Liver (tissue), 6 donors: ENCODE measurements at regions not wholly inside any gene's neighbourhood (a gene's known extent, or its start where the extent isn't known, plus 50 kb on each side); places are given as distances from the start of the nearest gene placed in this dataset.
"Not testable (repeated sequence)": the region's sequence is repeated elsewhere in the genome, so short reads cannot be mapped to it uniquely, and the experiment has no call there.

Experiments used
- DNase-seq: peaks from one replicate; pipeline ENCODE4 v3.0.0-alpha.2; 2017; ENCODE audit warnings: low spot score
- H3K27ac ChIP-seq, 2 donors: one replicate each; pipeline ENCODE4 v1.7.0; 2013; ENCODE audit warnings: inconsistent platforms in 2 of 2, low read length in 2 of 2, control low read depth in 1 of 2, low read depth in 1 of 2, mild to moderate bottlenecking in 1 of 2
- H3K27me3 ChIP-seq, 4 donors: one replicate each; pipeline versions ENCODE4 v1.6.1 to v1.7.0; 2013; ENCODE audit warnings: low read length in 3 of 4, inconsistent platforms in 1 of 4, mild to moderate bottlenecking in 1 of 4, moderate library complexity in 1 of 4; ENCODE audit not compliant: control insufficient read depth in 4 of 4, insufficient read depth in 4 of 4
- H3K36me3 ChIP-seq, 4 donors: one replicate each; pipeline versions ENCODE4 v1.6.1 to v1.7.0; 2013; ENCODE audit warnings: low read length in 3 of 4, mild to moderate bottlenecking in 3 of 4, low read depth in 1 of 4, moderate library complexity in 1 of 4; ENCODE audit not compliant: control insufficient read depth in 4 of 4, insufficient read depth in 3 of 4
- H3K4me1 ChIP-seq, 4 donors: one replicate each; pipeline versions ENCODE4 v1.6.1 to v1.7.0; 2013; ENCODE audit warnings: low read length in 3 of 4, mild to moderate bottlenecking in 3 of 4, moderate library complexity in 1 of 4; ENCODE audit not compliant: control insufficient read depth in 4 of 4, insufficient read depth in 4 of 4
- H3K4me3 ChIP-seq, 3 donors: one replicate each; pipeline versions ENCODE4 v1.6.1 to v1.7.0; 2013; ENCODE audit warnings: low read length in 3 of 3, control low read depth in 1 of 3, low read depth in 1 of 3, mild to moderate bottlenecking in 1 of 3
- H3K9ac ChIP-seq, 2 donors: one replicate each; pipeline ENCODE4 v1.7.0; 2013; ENCODE audit warnings: low read length in 2 of 2, mild to moderate bottlenecking in 2 of 2, moderate library complexity in 2 of 2, control low read depth in 1 of 2, low read depth in 1 of 2
- H3K9me3 ChIP-seq, 4 donors: one replicate each; pipeline versions ENCODE4 v1.6.1 to v1.7.0; 2013; ENCODE audit warnings: low read length in 3 of 4; ENCODE audit not compliant: control insufficient read depth in 4 of 4
- WGBS: extraction: QIAGEN DNeasy Blood & Tissue Kit; methylation state at CpG from one replicate; pipeline ENCODE4 v1.1.7; 2013; 5-methylcytosine and 5-hydroxymethylcytosine counted together
- donor health status: healthy.
- donor health status: healthy.
- donor health status: healthy.

GRCh38 chr7:73190483-73191155, 104.8 kb upstream of the SPDYE9 start:
- WGBS = 72% methylated on average over 4 of the region's 9 CpGs
- H3K27ac ChIP-seq, H3K4me1 ChIP-seq, H3K36me3 ChIP-seq, DNase-seq, H3K4me3 ChIP-seq, H3K9me3 ChIP-seq, H3K27me3 ChIP-seq, H3K9ac ChIP-seq: not testable (repeated sequence)

GRCh38 chr7:73188287-73188686, 102.4 kb upstream of the SPDYE9 start:
- not testable (repeated sequence) for H3K4me1 ChIP-seq, H3K9ac ChIP-seq, H3K9me3 ChIP-seq, H3K27ac ChIP-seq, H3K36me3 ChIP-seq, H3K27me3 ChIP-seq, H3K4me3 ChIP-seq, DNase-seq
- WGBS = 96% methylated on average over 5 of the region's 9 CpGs

- H3K36me3 ChIP-seq, H3K4me1 ChIP-seq, H3K4me3 ChIP-seq, H3K9me3 ChIP-seq, H3K27me3 ChIP-seq, H3K27ac ChIP-seq, H3K9ac ChIP-seq, DNase-seq: not testable (repeated sequence)
- no CpG with 5 or more reads among the region's 14 CpGs for WGBS
Observed at GRCh38 chr7:73186589-73187309, 100.9 kb upstream of the SPDYE9 start.

GRCh38 chr7:73176813-73177212, 91.0 kb upstream of the SPDYE9 start:
- DNase-seq, H3K27ac ChIP-seq, H3K4me1 ChIP-seq, H3K36me3 ChIP-seq, H3K9ac ChIP-seq, H3K4me3 ChIP-seq, H3K9me3 ChIP-seq, H3K27me3 ChIP-seq: not testable (repeated sequence)
- no CpG with 5 or more reads among the region's 5 CpGs for WGBS

GRCh38 chr7:73175322-73175721, 89.5 kb upstream of the SPDYE9 start:
- not testable (repeated sequence) for H3K27ac ChIP-seq, H3K36me3 ChIP-seq, H3K4me1 ChIP-seq, H3K9ac ChIP-seq, DNase-seq, H3K4me3 ChIP-seq, H3K27me3 ChIP-seq, H3K9me3 ChIP-seq
- no CpG with 5 or more reads among the region's 10 CpGs for WGBS

GRCh38 chr7:73170902-73171301, 85.1 kb upstream of the SPDYE9 start:
- H3K27me3 ChIP-seq = not testable (repeated sequence)

GRCh38 chr7:73170415-73170814, 84.6 kb upstream of the SPDYE9 start:
- not testable (repeated sequence) for DNase-seq, H3K9ac ChIP-seq, H3K4me1 ChIP-seq, H3K9me3 ChIP-seq, H3K4me3 ChIP-seq, H3K27ac ChIP-seq, H3K27me3 ChIP-seq, H3K36me3 ChIP-seq
- 96% methylated on average over 4 of the region's 5 CpGs for WGBS

More at GRCh38 chr7:73170902-73171301, 85.1 kb upstream of the SPDYE9 start:
- not testable (repeated sequence) for DNase-seq, H3K27ac ChIP-seq, H3K4me1 ChIP-seq, H3K4me3 ChIP-seq, H3K9ac ChIP-seq, H3K9me3 ChIP-seq, H3K36me3 ChIP-seq
- 95% methylated on average over 6 of the region's 6 CpGs for WGBS

GRCh38 chr7:73166152-73166551, 80.3 kb upstream of the SPDYE9 start:
- not testable (repeated sequence) for DNase-seq, H3K9ac ChIP-seq, H3K4me3 ChIP-seq, H3K4me1 ChIP-seq, H3K36me3 ChIP-seq, H3K9me3 ChIP-seq, H3K27me3 ChIP-seq, H3K27ac ChIP-seq
- WGBS = no CpG with 5 or more reads among the region's 5 CpGs
